AG04449 (cell line): ENCODE measurements at regions not wholly inside any gene's neighbourhood (a gene's known extent, or its start where the extent isn't known, plus 50 kb on each side); places are given as distances from the start of the nearest gene placed in this dataset.
"Not testable (repeated sequence)": the region's sequence is repeated elsewhere in the genome, so short reads cannot be mapped to it uniquely, and the experiment has no call there.

Source experiments
- CTCF ChIA-PET: fragments of 350-600 bp; formaldehyde crosslinking; extraction: SDS; loops from one replicate; lab custom pipeline; 2021; ENCODE audit warnings: antibody characterized with exemption; lab: Yijun Ruan, JAX
- POLR2A ChIA-PET: fragments of 400-600, 350-600 bp; formaldehyde crosslinking; extraction: SDS; loops from one replicate; lab custom pipeline; 2020; ENCODE audit warnings: antibody characterized with exemption, inconsistent platforms; lab: Yijun Ruan, JAX
- DNase-seq: peaks from one replicate; pipeline ENCODE4 v3.0.0-alpha.2; 2010; ENCODE audit warnings: low read depth, low spot score
- H3K4me3 ChIP-seq: 2 replicates; pipeline ENCODE4 v1.5.1; 2011; ENCODE audit warnings: low read depth, mild to moderate bottlenecking, control low read depth, low read length
- CTCF ChIP-seq: IDR thresholded peaks from one replicate; pipeline ENCODE4 v1.5.1; 2011; ENCODE audit warnings: mild to moderate bottlenecking, moderate library complexity, low read length, control low read depth, inconsistent platforms; ENCODE audit not compliant: insufficient read depth; ENCODE audit errors: missing control alignments

- POLR2A ChIA-PET = no interaction called here
Observed at GRCh38 chr3:28050885-28051284, 190.5 kb upstream of the CMC1 start.

GRCh38 chr3:28053759-28054158 is 187.7 kb upstream of the CMC1 start:
- TF ChIP-seq CTCF = no peak
- DNase-seq = peak; percentile 16
- POLR2A ChIA-PET = no interaction called here
- no peak overlapping the region for H3K4me3 ChIP-seq
- CTCF ChIA-PET = no interaction called here

More at GRCh38 chr3:28050885-28051284, 190.5 kb upstream of the CMC1 start:
- DNase-seq = no peak
- CTCF ChIA-PET = no interaction called here
- no peak for TF ChIP-seq CTCF
- no peak overlapping the region for H3K4me3 ChIP-seq

DNA sequence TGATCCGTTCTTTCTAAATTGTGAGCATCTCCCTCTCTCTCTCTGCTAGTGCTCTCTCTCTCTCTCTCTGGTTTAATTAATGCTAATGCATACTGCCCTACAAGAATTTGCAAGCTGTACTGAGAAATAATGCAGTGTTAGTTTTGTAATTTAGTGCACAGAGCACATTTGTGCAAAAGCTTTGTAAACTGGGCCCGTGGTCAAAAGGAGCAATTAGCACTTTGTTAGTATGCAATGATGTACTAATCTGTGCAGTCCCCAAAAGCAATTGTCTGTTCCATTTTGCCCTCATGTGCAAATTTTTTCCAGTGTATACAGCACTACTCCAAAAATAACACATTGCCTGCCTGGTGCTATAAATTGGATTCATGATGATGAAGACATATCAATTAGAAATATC is 184.6 kb upstream of the CMC1 start:
- DNase-seq = no peak
- H3K4me3 ChIP-seq = no peak overlapping the region
- no peak for TF ChIP-seq CTCF
- ChIA-PET POLR2A (no interaction called here), CTCF (no interaction called here)

GRCh38 chr3:28057539-28057938 is 183.9 kb upstream of the CMC1 start:
- POLR2A ChIA-PET = no interaction called here
- no peak for TF ChIP-seq CTCF
- no peak for DNase-seq
- H3K4me3 ChIP-seq = no peak overlapping the region
- CTCF ChIA-PET = no interaction called here

GRCh38 chr3:28059199-28059598 is 182.2 kb upstream of the CMC1 start:
- DNase-seq, H3K4me3 ChIP-seq, POLR2A ChIA-PET, CTCF ChIA-PET: not testable (repeated sequence)

GRCh38 chr3:28066020-28066419 is 175.4 kb upstream of the CMC1 start:
- no peak for DNase-seq
- TF ChIP-seq CTCF = no peak
- ChIA-PET POLR2A (no interaction called here), CTCF (no interaction called here)
- no peak overlapping the region for H3K4me3 ChIP-seq

DNA sequence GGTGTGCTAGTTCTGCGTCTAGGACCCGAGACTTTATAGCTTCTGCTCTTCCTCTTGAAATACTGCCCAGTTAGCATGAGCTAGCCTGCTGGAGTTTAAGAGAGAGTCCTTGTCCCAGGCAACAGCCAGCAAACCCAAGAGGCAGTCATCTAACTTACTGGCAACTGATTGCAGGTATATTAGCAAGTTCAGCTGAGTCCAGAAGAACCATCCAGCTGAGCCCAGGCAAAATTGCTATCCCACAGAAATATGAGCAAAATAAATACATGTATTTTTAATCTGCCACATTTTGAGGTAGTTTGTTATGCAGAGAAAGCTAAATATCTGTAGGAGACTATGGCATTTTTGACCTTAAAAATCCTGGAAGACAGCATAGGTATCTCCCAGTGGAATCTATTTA is 174.4 kb upstream of the CMC1 start:
- ChIA-PET POLR2A (no interaction called here), CTCF (no interaction called here)
- no peak for DNase-seq
- no peak for TF ChIP-seq CTCF
- no peak overlapping the region for H3K4me3 ChIP-seq
